Head of caudate nucleus (tissue), 42 donors: ENCODE measurements at regions not wholly inside any gene's neighbourhood (a gene's known extent, or its start where the extent isn't known, plus 50 kb on each side); places are given as distances from the start of the nearest gene placed in this dataset.
"Not testable (repeated sequence)": the region's sequence is repeated elsewhere in the genome, so short reads cannot be mapped to it uniquely, and the experiment has no call there.

Source experiments
- DNase-seq, 42 donors: peaks; one replicate each; pipeline versions ENCODE4 v3.0.0 to v3.0.0-alpha.2; 2020 to 2021; ENCODE audit warnings: mixed read lengths in 7 of 42
- intact Hi-C: fragments of 100-400 bp; cut with DNase I; formaldehyde crosslinking; loops from one replicate; pipeline ENCODE4 v1.15.0; 2022

DNA sequence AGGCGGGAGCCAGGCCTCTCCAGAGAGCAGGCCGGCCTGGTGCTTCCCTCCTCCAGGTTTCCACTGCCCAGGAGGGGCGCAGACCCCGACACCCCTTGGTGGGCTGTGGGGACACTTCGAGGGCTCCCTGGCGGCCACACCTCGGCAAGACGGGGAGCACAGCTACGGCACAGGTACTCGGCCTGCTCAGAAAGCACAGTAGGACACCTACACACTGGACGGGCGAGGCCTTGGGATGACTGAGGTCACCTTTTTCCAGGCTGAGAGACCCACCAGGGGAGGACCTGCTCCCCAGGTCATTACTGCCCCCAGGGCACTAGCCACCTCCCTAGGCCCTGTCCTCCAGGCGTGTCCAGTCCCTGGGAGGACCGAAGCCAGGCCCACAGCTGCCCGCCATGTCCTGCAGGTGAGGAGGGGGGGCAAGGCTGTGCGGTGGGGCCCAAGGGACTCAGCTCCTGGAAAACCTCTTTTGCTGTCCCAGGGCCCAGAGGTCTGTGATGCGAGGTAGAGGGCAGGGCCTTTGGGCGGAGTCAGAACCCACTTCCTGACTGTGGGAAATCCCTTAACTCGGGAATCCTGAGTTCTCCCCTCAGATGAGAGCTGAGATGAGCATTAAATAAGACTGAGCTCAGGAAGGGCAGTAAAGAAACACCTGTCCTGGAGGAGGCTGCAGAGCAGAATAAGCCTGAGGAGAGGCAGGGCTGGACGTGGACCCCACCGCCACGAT lies 126.1 kb upstream of the MTLN start:
- DNase-seq: peak in 1 of 42 donors; percentile 1

DNA sequence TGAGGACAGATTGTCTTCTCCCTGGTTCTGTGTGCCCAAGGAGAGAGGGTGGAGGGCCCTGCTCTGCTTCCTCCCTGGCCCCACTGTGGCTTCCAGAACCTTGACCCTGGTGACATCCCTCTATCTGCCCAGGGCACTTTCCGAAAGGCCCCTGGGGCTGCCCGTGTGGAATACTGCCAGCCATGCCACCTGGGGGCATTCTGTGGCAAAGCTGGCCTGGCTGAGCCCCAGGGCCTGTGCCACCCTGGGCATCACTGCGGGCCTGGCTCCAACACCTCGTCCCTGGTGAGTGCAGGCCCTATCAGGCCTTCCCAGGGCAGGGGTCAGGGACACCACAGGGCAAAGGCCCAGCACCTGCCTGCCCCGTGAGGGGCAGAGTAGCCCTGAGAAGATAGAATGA lies 123.7 kb upstream of the MTLN start:
- peak in 1 of 42 donors; percentile 1 for DNase-seq
- intact Hi-C loops: not testable (repeated sequence)

More for the DNA sequence above, 126.1 kb upstream of the MTLN start:
- intact Hi-C loops: not testable (repeated sequence)

DNA sequence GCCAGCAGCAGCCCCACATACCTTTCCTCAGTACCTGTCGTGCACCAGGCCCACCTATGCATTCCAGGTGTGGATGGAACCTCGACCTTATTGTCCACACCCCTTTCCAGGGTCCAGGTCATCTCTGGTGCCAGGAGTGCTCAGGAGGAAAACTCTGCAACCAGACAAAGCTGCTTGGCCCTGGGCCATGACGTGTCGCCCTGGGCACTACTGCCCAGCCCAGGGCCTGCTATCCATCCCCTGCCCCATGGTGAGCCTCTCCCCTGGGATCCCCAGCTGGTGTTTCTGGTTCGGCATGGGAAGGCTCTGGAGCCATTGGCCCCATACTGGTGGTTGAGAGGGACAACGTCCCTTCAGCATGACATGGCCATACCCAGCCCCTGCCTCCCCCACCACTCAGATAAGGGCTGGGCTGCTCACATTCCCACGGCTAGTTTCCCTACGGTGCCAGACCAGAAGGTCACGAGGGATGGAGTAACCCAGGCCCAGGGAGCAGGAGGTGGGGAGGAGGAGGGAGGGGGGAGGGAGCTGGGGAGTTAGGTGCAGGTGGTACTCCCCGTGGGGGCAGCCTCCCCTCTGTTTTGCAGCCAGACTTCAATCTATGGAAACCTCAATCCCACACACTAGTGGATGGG lies 123.2 kb upstream of the MTLN start:
- DNase-seq: peak in 1 of 42 donors; percentile 14

DNA sequence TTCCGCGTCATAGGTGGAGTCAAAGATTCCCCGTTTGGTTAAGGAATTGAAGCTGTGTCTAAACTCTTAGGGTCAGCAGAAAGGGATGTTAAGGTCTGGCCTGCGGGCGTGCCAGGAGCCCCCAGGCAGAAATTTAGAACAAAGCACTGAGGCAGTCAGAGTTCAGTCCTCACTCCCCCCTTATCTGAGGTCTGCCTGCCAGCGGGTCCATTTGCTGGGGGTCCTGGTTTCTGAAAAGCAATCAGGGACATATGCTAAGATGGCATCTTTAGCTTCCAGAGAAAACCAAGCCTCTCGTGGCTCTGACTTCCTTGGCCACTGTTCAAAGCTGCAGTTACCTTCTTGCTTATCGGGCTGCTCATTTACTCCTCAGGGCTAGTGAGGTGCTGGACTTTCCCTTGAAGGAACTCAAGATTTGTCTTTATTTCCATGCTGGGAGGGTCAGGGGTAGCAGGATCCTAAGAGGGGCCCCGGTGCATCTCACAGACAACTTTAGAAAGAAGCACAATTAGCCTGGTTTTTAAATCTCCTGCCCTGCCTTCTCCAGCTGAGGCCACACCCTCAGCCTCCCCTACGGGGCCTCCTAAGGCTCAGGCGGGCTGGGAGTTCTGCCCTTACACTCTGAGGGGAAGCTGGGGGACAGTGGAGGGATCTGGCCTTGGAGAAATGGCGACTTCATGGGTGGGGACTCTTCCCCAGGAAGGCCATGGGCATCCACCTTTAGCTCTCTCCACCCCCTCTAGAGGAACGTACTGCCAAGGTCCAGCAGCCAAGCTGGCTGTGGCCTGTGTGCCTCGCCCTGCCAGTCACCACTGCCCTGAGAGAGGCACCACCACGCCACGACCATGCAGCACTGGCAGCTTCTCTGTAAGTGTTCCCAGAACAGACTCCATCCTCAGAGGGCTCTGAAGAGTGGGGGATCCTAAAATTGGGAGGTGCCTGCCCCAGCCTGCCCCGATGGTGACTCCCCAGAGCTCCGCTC lies 121.1 kb upstream of the MTLN start:
- intact Hi-C loops: not testable (repeated sequence)
- DNase-seq: peak in 3 of 42 donors; percentile 0 to 25 (median 9)

More for the DNA sequence above, 123.2 kb upstream of the MTLN start:
- intact Hi-C loops: not testable (repeated sequence)

DNA sequence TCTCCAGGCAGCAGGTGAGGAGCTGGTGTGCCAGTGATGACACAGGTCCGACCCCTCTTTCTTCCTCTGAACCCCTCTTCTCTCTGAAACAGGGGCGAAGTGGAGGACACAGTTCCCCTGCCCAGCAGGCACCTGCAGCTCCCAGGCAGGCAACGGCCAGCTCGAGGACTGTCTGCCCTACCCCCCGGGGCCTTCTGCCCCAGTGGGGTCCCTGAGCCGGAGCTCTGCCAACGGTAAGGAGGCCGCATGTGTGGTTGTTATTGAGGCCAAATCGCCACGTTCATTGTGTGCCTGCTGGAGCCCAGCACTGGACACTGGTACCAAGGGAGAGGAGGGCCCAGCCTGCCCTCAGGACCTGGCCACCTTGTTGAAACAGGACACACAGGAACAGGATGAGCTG lies 119.3 kb upstream of the MTLN start:
- DNase-seq, intact Hi-C loops: not testable (repeated sequence)

DNA sequence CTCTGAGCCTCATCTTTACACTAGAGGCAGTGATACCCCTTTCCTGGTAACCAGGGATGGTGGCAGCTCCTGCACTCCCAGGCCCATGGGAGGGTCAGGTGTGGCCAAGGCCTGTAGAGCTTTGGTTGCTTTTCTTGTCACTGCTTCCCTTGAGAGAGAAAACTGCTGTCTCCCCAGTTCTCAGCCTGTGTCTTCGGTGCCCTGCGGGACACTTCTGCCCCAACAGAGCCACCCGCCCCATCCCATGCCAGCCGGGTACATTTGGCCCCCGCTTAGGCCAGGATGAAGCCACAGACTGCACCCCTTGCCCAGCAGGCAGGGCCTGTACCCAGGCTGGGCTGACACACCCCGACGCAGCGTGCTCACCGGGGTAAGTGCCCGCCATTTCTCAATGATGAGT lies 117.4 kb upstream of the MTLN start:
- DNase-seq: peak in 1 of 42 donors; percentile 9
- intact Hi-C loops: not testable (repeated sequence)

DNA sequence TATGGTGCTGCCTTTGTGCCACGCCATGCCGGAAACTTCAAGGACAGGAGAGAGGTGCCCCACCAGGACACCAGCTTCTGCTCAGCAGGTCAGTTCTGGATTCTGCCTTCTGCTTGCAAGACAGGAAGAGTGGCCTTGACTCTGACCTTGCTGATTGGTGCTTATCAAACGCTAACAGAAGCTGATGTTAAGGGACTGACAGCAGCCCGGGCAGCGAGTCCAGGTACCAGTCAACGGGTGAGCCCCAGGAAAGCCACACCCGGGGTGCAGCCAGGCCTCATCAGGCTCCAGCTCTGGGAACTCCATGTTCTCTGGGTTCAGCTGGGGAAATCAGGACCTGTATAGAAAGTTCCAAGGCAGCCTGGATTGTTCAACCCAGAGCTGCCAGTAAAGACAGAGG lies 116.8 kb upstream of the MTLN start:
- DNase-seq, intact Hi-C loops: not testable (repeated sequence)

DNA sequence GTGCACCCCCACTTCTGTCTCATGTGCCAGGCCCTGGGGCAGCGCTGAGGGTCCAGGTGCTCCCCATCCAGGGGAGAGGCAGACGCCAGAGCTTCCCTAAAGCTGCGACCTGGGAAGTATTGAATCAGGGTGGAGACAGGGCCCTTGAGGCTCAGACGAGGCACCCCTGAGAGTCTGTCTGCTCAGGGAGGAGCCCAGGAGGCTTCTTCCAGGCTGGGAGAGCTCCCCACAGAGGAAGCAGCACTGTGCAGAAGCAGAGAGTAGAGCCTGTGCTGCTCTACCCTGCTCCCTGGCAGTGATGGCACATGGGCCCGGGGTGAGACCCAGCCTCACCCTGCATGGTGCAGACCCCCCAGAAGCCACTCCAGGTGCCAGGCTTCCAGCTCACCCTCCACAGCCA lies 116.3 kb upstream of the MTLN start:
- intact Hi-C loops: not testable (repeated sequence)
- peak in 3 of 42 donors; percentile 1 to 16 (median 6) for DNase-seq

DNA sequence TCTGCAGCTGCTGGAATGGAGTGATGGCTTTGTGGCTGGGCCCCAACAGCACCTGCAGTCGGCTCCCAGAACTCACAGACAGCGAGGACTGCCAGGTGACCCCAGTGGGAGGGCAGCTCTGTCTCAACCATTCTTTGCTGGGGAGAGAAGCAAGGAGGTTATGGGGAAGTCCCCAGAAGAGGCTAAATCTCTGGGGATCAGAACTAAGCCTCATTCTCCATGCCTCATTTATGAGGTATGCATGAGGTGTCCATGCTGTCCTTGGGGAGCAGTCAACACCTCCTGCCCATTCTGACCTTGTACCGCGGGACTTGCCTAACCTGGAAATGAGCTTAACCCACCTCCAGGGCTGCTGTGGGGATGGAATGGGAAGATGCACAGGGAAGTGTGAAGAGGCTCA lies 111.5 kb upstream of the MTLN start:
- DNase-seq, intact Hi-C loops: not testable (repeated sequence)

DNA sequence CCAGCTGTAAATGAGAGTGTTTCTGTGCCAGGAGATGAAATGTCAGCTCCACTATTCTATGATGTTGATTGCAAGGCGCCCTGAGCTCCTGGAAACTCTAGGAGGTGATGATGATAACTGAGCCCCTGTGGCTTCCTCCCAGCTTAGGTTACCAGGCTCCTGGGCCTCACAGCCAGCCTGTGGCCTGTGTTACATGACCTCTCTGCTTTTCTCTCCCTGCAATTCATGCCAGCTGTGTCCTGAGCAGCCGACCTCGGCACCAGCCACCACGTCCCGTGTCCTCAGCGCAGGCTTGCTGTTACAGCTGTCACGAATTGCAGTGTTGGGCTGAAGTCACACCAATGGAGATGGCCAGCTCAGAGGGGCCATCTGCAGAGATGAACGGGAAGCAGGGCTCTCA lies 110.2 kb upstream of the MTLN start:
- intact Hi-C loops, DNase-seq: not testable (repeated sequence)

DNA sequence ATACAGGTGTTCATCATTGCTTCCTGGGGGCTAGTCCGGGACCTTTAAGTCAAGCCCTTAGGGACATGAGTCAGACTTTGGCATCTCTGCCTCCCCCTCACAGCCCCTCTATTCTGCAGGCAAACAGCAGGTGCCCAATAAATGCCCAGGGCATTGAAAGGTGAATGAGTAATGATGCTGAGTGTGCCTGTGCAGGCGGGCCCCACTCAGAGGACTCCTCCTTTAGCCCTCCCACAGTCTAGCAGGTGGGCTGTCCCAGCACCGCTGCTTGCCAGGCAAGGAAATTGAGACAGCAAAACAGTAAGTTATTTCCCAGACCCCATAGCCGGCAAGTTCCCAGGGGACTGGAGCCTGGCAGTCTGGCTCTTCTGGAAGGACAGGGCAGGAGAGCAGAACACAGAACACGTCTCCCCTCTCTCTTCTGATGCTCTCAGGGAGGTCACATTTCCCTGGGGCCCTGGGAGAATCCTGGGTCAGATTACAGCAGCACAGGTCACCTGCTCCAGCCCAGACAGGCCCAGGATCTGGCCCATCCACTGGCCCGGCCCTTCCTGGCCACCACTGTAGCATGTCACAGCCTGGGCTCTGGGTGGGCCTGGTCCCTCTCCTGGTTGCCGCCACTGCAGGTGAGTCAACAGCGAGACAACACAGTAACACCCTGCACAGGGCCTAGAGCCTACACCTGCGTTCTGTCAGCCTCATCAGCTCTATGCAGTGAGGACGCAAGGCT lies 108.7 kb upstream of the MTLN start:
- intact Hi-C loops, DNase-seq: not testable (repeated sequence)

DNA sequence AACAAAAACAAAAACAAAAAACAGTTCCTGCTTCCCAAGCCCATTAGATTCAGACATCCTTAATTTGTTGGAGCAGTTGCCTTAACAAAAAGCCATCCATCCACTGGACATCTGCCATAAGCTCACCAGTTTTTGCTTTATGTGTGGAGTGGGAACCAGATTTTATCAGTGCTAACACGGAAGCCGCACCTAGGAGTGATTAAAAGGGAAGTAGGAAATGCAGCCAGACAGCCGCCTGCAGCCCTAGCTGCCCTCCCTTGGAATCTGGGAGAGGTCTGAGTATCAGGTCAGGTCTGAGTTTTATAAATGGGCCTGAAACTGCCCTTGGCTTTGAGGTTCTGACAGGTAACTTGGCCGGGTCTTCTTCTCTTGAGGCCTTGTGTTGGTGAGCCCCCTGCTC lies 106.6 kb upstream of the MTLN start:
- DNase-seq, intact Hi-C loops: not testable (repeated sequence)

DNA sequence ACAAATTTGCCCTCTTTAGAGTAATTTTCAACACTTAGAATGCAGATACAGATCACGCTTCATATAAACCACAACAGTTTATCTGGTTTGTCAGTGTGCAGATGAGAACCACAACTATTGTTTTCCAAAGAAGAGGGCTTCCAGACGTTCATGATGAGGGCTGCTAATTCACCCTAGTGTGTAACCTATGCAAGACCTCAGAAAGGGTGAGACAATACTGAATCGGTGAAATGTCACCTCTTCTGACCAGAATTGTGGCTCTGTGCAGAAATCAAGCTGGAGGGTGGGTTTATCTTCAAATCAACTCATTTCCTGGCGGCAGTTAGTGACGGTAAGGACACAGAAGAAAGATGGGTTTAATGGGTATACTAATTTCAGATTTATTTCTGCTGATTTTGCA lies 105.0 kb upstream of the MTLN start:
- DNase-seq, intact Hi-C loops: not testable (repeated sequence)

DNA sequence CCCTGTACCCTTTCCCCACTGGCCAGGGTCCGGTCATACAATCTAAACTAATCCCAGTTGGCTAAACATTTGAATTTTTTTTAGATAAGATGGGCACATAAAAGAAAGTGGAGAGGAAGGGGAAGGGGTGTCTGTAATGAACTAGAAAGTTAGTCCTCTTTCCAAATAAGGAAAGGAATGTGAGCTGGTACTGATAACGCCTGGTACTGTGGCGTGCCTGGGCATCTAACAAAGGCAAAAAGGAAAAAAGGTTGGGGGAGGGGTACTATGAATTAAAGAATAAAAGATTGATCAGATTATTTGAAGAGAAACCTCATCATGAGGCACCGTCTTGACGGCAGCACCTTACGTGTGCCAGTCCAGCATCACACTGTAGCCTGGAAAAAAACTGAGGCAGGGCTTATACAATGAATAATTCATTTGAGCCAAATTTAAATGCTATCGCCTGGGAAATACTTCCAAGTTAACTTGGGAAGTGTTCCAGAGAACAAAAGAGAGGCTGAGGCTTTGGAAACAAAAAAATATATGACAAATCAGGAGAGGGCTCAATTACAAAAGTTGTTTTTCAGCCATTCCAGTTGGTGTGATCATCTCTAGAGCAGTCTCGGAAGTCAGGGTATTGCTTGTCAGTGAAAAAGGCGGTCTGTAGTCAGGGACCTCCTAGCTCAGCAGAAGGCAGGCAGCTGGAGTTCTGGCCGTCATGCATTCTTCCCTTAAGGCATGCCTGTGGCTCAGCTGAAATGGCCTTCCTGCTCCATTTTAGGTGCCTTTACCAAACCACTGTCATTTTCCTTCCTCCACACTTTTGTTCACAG lies 103.9 kb upstream of the MTLN start:
- DNase-seq, intact Hi-C loops: not testable (repeated sequence)

DNA sequence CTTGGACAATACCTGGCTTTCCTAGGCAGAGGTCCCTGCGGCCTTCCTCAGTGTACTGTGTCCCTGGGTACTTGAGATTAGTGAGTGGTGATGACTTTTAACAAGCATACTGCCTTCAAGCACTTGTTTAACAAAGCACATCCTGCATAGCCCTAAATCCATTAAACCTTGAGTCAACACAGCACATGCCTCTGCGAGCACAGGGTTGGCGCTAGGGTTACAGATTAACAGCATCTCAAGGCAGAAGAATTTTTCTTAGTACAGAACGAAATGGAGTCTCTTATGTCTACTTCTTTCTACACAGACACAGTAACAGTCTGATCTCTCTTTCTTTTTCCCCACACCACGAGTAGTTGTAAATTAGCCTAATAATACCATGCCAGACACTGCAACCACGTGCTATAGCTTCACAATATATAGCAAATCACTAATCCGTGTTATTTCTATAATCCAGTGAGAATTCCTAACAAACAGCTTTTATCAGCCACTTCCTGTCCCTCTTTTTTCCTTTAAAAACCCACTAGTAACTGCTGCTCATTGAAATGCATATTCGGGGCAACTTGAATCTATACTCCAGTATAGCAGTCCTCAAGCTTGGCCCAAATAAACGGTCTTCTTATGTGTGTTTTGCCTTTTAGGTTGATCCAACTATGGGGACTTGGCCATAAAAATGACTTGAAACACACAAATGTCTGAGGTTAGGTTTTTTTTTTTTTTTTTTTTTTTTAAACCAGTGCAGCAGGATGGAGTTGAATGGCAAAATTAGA lies 102.9 kb upstream of the MTLN start:
- DNase-seq, intact Hi-C loops: not testable (repeated sequence)

DNA sequence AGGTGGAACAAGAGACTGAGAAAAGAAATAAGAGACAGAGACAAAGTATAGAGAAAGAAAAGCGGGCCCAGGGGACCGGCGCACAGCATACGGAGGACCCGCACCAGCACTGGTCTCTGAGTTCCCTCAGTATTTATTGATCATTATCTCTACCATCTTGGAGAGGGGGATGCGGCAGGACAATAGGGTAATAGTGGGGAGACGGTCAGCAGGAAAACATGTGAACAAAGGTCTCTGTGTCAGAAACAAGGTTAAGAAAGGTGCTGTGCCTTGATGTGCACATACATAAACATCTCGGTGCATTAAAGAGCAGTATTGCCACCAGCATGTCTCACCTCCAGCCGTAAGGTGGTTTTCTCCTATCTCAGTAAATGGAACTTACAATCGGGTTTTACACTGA lies 102.1 kb upstream of the MTLN start:
- not testable (repeated sequence) for DNase-seq

DNA sequence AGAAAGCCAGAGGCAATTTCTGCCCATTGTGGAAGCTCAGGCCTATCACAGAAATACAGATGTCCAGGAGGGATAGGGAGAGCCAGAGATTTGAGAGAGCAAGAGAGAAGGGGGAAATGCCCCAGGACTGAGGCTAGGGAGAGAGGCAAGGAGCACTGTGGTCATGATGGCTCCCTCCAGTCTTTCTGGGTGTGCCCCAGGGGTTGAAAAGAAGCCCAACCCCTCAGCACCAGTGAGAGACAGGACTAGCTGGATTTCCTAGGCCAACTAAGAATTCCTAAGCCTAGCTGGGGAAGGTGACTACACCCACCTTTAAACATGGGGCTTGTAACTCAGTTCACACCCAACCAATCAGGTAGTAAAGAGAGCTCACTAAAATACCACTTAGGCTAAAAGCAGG lies 100.7 kb upstream of the MTLN start:
- intact Hi-C loops, DNase-seq: not testable (repeated sequence)

More for the DNA sequence above, 102.1 kb upstream of the MTLN start:
- intact Hi-C loops: not testable (repeated sequence)
